ENCODE measurements at regions not wholly inside any gene's neighbourhood (a gene's known extent, or its start where the extent isn't known, plus 50 kb on each side); places are given as distances from the start of the nearest gene placed in this dataset.

DNA sequence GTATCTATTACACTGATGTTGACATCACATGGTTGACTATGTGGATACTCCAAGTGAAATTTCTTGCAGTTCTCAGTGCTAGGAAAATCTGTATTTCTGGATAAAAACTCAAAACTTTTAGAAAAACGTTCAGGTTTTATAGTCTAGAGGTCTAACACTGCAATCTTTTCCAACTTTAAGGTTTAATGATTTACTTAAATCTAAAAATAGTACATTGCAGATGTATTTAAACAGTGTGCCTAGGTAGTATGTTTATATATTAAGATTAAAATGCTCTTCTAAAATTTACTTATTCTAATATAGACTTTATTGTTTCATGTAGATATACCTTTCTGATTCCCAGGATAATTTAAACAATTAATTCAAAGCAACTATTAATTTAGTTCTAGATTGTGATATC lies 98.3 kb downstream of the SH3YL1 start:
- TF ChIP-seq, protein P1, sequence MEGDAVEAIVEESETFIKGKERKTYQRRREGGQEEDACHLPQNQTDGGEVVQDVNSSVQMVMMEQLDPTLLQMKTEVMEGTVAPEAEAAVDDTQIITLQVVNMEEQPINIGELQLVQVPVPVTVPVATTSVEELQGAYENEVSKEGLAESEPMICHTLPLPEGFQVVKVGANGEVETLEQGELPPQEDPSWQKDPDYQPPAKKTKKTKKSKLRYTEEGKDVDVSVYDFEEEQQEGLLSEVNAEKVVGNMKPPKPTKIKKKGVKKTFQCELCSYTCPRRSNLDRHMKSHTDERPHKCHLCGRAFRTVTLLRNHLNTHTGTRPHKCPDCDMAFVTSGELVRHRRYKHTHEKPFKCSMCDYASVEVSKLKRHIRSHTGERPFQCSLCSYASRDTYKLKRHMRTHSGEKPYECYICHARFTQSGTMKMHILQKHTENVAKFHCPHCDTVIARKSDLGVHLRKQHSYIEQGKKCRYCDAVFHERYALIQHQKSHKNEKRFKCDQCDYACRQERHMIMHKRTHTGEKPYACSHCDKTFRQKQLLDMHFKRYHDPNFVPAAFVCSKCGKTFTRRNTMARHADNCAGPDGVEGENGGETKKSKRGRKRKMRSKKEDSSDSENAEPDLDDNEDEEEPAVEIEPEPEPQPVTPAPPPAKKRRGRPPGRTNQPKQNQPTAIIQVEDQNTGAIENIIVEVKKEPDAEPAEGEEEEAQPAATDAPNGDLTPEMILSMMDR (IDR thresholded peaks at IDR 0.05), result no peak
- TF ChIP-seq POLR2AphosphoS5 (IDR thresholded peaks at IDR 0.05; ENCODE audit: low read depth, low read length) (no peak), SIN3A (IDR thresholded peaks at IDR 0.05; ENCODE audit: borderline replicate concordance, insufficient read depth, low read depth, low read length) (no peak)
- TF ChIP-seq, protein P2, sequence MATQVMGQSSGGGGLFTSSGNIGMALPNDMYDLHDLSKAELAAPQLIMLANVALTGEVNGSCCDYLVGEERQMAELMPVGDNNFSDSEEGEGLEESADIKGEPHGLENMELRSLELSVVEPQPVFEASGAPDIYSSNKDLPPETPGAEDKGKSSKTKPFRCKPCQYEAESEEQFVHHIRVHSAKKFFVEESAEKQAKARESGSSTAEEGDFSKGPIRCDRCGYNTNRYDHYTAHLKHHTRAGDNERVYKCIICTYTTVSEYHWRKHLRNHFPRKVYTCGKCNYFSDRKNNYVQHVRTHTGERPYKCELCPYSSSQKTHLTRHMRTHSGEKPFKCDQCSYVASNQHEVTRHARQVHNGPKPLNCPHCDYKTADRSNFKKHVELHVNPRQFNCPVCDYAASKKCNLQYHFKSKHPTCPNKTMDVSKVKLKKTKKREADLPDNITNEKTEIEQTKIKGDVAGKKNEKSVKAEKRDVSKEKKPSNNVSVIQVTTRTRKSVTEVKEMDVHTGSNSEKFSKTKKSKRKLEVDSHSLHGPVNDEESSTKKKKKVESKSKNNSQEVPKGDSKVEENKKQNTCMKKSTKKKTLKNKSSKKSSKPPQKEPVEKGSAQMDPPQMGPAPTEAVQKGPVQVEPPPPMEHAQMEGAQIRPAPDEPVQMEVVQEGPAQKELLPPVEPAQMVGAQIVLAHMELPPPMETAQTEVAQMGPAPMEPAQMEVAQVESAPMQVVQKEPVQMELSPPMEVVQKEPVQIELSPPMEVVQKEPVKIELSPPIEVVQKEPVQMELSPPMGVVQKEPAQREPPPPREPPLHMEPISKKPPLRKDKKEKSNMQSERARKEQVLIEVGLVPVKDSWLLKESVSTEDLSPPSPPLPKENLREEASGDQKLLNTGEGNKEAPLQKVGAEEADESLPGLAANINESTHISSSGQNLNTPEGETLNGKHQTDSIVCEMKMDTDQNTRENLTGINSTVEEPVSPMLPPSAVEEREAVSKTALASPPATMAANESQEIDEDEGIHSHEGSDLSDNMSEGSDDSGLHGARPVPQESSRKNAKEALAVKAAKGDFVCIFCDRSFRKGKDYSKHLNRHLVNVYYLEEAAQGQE (IDR thresholded peaks at IDR 0.05; ENCODE audit: insufficient read depth in 1 of 2, low read depth in 2 of 2, low read length in 1 of 2), result no peak
